PC-3 (cell line): ENCODE measurements at regions not wholly inside any gene's neighbourhood (a gene's known extent, or its start where the extent isn't known, plus 50 kb on each side); places are given as distances from the start of the nearest gene placed in this dataset.

ENCODE experiments used
- EZH2 ChIP-seq: fragments of 300-600 bp; sonication (generic); IDR thresholded peaks from one replicate; pipeline ENCODE4 v1.6.1; 2017; ENCODE audit warnings: antibody characterized with exemption, mild to moderate bottlenecking, low read length; ENCODE audit not compliant: unreplicated experiment
- EZH2phosphoT487 ChIP-seq: fragments of 300-600 bp; sonication (generic); IDR thresholded peaks from 2 replicates; pipeline ENCODE4 v1.6.1; 2018; ENCODE audit warnings: mild to moderate bottlenecking, antibody characterized with exemption, low read length, borderline replicate concordance
- TF ChIP-seq, protein P1 (sequence below): fragments of 300-600 bp; sonication (generic); conservative IDR thresholded peaks from 2 replicates; pipeline ENCODE4 v1.5.1; 2017; ENCODE audit warnings: antibody characterized with exemption, low read depth, mild to moderate bottlenecking, low read length

DNA sequence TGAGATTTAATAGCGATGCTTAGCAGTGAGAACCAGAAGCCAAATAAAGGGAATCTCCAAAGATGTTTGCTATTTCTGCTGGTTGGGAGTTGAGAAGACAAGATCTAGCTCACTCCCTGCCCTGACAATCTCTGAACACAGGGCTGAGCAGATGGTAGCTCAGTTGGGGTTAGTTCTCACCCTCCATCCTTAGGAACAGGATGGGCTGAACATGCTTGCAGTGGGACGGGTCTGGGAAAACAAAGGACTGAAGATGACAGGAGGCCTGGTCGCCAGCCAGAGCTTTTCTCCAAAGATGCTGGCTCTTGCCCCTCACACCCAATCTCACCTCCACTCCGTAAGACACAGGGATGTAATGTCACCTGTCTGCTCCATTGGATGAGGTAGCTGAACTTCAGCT lies 72.7 kb downstream of the SC5D start:
- TF ChIP-seq, protein P1, sequence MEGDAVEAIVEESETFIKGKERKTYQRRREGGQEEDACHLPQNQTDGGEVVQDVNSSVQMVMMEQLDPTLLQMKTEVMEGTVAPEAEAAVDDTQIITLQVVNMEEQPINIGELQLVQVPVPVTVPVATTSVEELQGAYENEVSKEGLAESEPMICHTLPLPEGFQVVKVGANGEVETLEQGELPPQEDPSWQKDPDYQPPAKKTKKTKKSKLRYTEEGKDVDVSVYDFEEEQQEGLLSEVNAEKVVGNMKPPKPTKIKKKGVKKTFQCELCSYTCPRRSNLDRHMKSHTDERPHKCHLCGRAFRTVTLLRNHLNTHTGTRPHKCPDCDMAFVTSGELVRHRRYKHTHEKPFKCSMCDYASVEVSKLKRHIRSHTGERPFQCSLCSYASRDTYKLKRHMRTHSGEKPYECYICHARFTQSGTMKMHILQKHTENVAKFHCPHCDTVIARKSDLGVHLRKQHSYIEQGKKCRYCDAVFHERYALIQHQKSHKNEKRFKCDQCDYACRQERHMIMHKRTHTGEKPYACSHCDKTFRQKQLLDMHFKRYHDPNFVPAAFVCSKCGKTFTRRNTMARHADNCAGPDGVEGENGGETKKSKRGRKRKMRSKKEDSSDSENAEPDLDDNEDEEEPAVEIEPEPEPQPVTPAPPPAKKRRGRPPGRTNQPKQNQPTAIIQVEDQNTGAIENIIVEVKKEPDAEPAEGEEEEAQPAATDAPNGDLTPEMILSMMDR = no peak
- TF ChIP-seq EZH2 (no peak), EZH2phosphoT487 (no peak)
